ENCODE measurements at regions not wholly inside any gene's neighbourhood (a gene's known extent, or its start where the extent isn't known, plus 50 kb on each side); places are given as distances from the start of the nearest gene placed in this dataset.

- TF ChIP-seq POLR2A (IDR thresholded peaks at IDR 0.05) (no peak), CTCF (IDR thresholded peaks at IDR 0.05) (no peak)
- H3K4me3 ChIP-seq (replicated peaks in 1 of 3), result no peak overlapping the region
- H3K36me3 ChIP-seq, result no peaks in the 10 kb centered on the region
- H3K4me1 ChIP-seq, result no peaks in the 10 kb centered on the region
- no peaks in the 10 kb centered on the region for H3K9me3 ChIP-seq
- H3K27me3 ChIP-seq, result no peaks in the 10 kb centered on the region
- WGBS, 2 donors, result 77 to 84% methylated on average over 21 of the region's 21 CpGs
- no peak for DNase-seq
- H3K27ac ChIP-seq, result no peak overlapping the region
- intact Hi-C loops (cut with DNase I), result no loop called here
These were observed 157.1 kb upstream of the SHH start for GRCh38 chr7:155969192-155969929.

- intact Hi-C loops (cut with DNase I), result no loop called here
- Histone ChIP-seq H3K4me1 (no peaks in the 10 kb centered on the region), H3K27me3 (no peaks in the 10 kb centered on the region), H3K9me3 (no peaks in the 10 kb centered on the region), H3K36me3 (no peaks in the 10 kb centered on the region), H3K4me3 (replicated peaks in 1 of 3) (no peak overlapping the region), H3K27ac (no peak overlapping the region)
- TF ChIP-seq CTCF (IDR thresholded peaks at IDR 0.05), result no peak
- TF ChIP-seq POLR2A (IDR thresholded peaks at IDR 0.05), result no peak
- no peak for DNase-seq
- WGBS, 2 donors, result 95 to 98% methylated on average over 7 of the region's 7 CpGs
These were observed 152.7 kb upstream of the SHH start for GRCh38 chr7:155965010-155965409.

- Histone ChIP-seq H3K4me1 (no peaks in the 10 kb centered on the region), H3K4me3 (replicated peaks in 1 of 3) (no peak overlapping the region), H3K27ac (no peak overlapping the region), H3K9me3 (no peaks in the 10 kb centered on the region), H3K36me3 (no peaks in the 10 kb centered on the region), H3K27me3 (no peaks in the 10 kb centered on the region)
- TF ChIP-seq CTCF (IDR thresholded peaks at IDR 0.05), result no peak
- no peak for TF ChIP-seq POLR2A (IDR thresholded peaks at IDR 0.05)
- DNase-seq, result no peak
- 82 to 91% methylated on average over 7 to 9 of the region's 9 CpGs for WGBS, 2 donors
- intact Hi-C loops (cut with DNase I), result no loop called here
These were observed 152.3 kb upstream of the SHH start for GRCh38 chr7:155964543-155964942.

GRCh38 chr7:155963771-155964195 lies 151.5 kb upstream of the SHH start:
- no peaks in the 10 kb centered on the region for H3K9me3 ChIP-seq
- 85 to 86% methylated on average over 12 of the region's 12 CpGs for WGBS, 2 donors
- H3K27ac ChIP-seq, result no peak overlapping the region
- no peaks in the 10 kb centered on the region for H3K4me1 ChIP-seq
- no peaks in the 10 kb centered on the region for H3K27me3 ChIP-seq
- intact Hi-C loops (cut with DNase I), result no loop called here
- no peak overlapping the region for H3K4me3 ChIP-seq (replicated peaks in 1 of 3)
- no peak for TF ChIP-seq CTCF (IDR thresholded peaks at IDR 0.05)
- no peak for DNase-seq
- no peaks in the 10 kb centered on the region for H3K36me3 ChIP-seq

GRCh38 chr7:155963356-155963755 lies 151.1 kb upstream of the SHH start:
- no peak overlapping the region for H3K27ac ChIP-seq
- H3K4me3 ChIP-seq (replicated peaks in 1 of 3), result no peak overlapping the region
- TF ChIP-seq CTCF (IDR thresholded peaks at IDR 0.05) (no peak), POLR2A (IDR thresholded peaks at IDR 0.05) (no peak)
- intact Hi-C loops (cut with DNase I), result no loop called here
- no peaks in the 10 kb centered on the region for H3K36me3 ChIP-seq
- no peaks in the 10 kb centered on the region for H3K9me3 ChIP-seq
- H3K4me1 ChIP-seq, result no peaks in the 10 kb centered on the region
- WGBS, 2 donors, result 87 to 93% methylated on average over 8 of the region's 8 CpGs
- no peaks in the 10 kb centered on the region for H3K27me3 ChIP-seq
- DNase-seq, result no peak

Data from thyroid gland (tissue), 4 donors.